GM18519 (cell line): ENCODE measurements at regions not wholly inside any gene's neighbourhood (a gene's known extent, or its start where the extent isn't known, plus 50 kb on each side); places are given as distances from the start of the nearest gene placed in this dataset.
A peak's percentile ranks its signal among the peaks of the same experiment; 100 is the strongest.

Source experiments
- ATAC-seq: cut with Tn5 transposase; IDR thresholded peaks from one replicate; pipeline ENCODE4 v1.9.1; 2021; ENCODE audit warnings: mild to moderate bottlenecking, moderate library complexity; ENCODE audit not compliant: unreplicated experiment, low FRiP score

- ATAC-seq, result no peak
Observed at GRCh38 chr14:35991356-35991755, 165.2 kb downstream of the BRMS1L start.

- no peak for ATAC-seq
Observed at GRCh38 chr14:35989736-35990135, 163.6 kb downstream of the BRMS1L start.

GRCh38 chr14:35988972-35989690 lies 163.0 kb downstream of the BRMS1L start:
- ATAC-seq, result no peak

- no peak for ATAC-seq
Observed at GRCh38 chr14:35988550-35988949, 162.4 kb downstream of the BRMS1L start.

- ATAC-seq, result no peak
Observed at GRCh38 chr14:35987731-35988130, 161.6 kb downstream of the BRMS1L start.

- ATAC-seq, result peak; percentile 41
Observed at GRCh38 chr14:35986219-35986573, 160.1 kb downstream of the BRMS1L start.

- ATAC-seq, result peak; percentile 65
Observed at GRCh38 chr14:35985474-35986218, 159.5 kb downstream of the BRMS1L start.

- ATAC-seq, result no peak
Observed at GRCh38 chr14:35979531-35979930, 153.4 kb downstream of the BRMS1L start.

GRCh38 chr14:35978561-35978960 lies 152.4 kb downstream of the BRMS1L start:
- no peak for ATAC-seq

- ATAC-seq, result no peak
Observed at GRCh38 chr14:35975814-35976213, 149.7 kb downstream of the BRMS1L start.

GRCh38 chr14:35973770-35974169 lies 147.6 kb downstream of the BRMS1L start:
- no peak for ATAC-seq

GRCh38 chr14:35971965-35972630 lies 146.0 kb downstream of the BRMS1L start:
- ATAC-seq, result no peak

- ATAC-seq, result no peak
Observed at GRCh38 chr14:35969310-35969709, 143.2 kb downstream of the BRMS1L start.

GRCh38 chr14:35965400-35965799 lies 139.3 kb downstream of the BRMS1L start:
- ATAC-seq, result no peak

GRCh38 chr14:35964697-35965286 lies 138.7 kb downstream of the BRMS1L start:
- ATAC-seq, result no peak

- ATAC-seq, result peak; percentile 84
Observed at GRCh38 chr14:35963209-35963608, 137.1 kb downstream of the BRMS1L start.

- ATAC-seq, result no peak
Observed at GRCh38 chr14:35961697-35962274, 135.6 kb downstream of the BRMS1L start.

- ATAC-seq, result no peak
Observed at GRCh38 chr14:35959835-35960234, 133.7 kb downstream of the BRMS1L start.

GRCh38 chr14:35958499-35958898 lies 132.4 kb downstream of the BRMS1L start:
- ATAC-seq, result no peak

GRCh38 chr14:35956376-35957085 lies 130.4 kb downstream of the BRMS1L start:
- ATAC-seq, result no peak
